IMR-90 (cell line): ENCODE measurements at regions not wholly inside any gene's neighbourhood (a gene's known extent, or its start where the extent isn't known, plus 50 kb on each side); places are given as distances from the start of the nearest gene placed in this dataset.

ENCODE experiments used
- ATAC-seq: fragments of 200-7000 bp; cut with Tn5 transposase; 2 replicates; pipeline ENCODE4 v1.9.1; 2020; ENCODE audit warnings: low read depth, mild to moderate bottlenecking, moderate library complexity
- BruUV-seq: library from RNA; stranded (reverse); fragments of 400-500 nt; replicated peaks from 2 replicates; lab custom pipeline; 2021; lab: Mats Ljungman, UMichigan
- CTCF ChIA-PET: fragments of 300-600 bp; formaldehyde crosslinking; extraction: SDS; loops from one replicate; lab custom pipeline; 2021; ENCODE audit warnings: antibody characterized with exemption; lab: Yijun Ruan, JAX
- POLR2A ChIA-PET: fragments of 300-600 bp; sonication (Branson Sonifier 250); formaldehyde crosslinking; loops from one replicate; lab custom pipeline; 2022; ENCODE audit warnings: antibody characterized with exemption; ENCODE audit not compliant: unreplicated experiment; lab: Charles Lee
- DNase-seq: peaks from one replicate; pipeline ENCODE4 v3.0.0; 2013
- H2AFZ ChIP-seq: replicated peaks from 2 replicates; pipeline ENCODE3; 2013; ENCODE audit warnings: low read length, mild to moderate bottlenecking; ENCODE audit not compliant: poor library complexity
- H2AK5ac ChIP-seq: 2 replicates; pipeline ENCODE4 v1.6.1; 2013; ENCODE audit warnings: low read depth, low read length, inconsistent platforms
- H2AK9ac ChIP-seq: replicated peaks from 2 replicates; pipeline ENCODE3; 2013; ENCODE audit warnings: mild to moderate bottlenecking, low read depth, low read length, moderate library complexity; ENCODE audit not compliant: poor library complexity
- H2BK120ac ChIP-seq: 2 replicates; pipeline ENCODE4 v1.6.1; 2013; ENCODE audit warnings: low read depth, low read length, inconsistent platforms
- H2BK15ac ChIP-seq: 3 replicates; pipeline ENCODE4 v1.6.1; 2013; ENCODE audit warnings: low read depth, low read length, inconsistent platforms
- H2BK20ac ChIP-seq: 2 replicates; pipeline ENCODE4 v1.6.1; 2013; ENCODE audit warnings: low read depth, mild to moderate bottlenecking, inconsistent platforms, low read length, moderate library complexity
- H2BK5ac ChIP-seq: 2 replicates; pipeline ENCODE4 v1.6.1; 2013; ENCODE audit warnings: mild to moderate bottlenecking, low read depth, low read length, inconsistent platforms; ENCODE audit not compliant: poor library complexity, severe bottlenecking
- H3K14ac ChIP-seq: replicated peaks from 2 replicates; pipeline ENCODE4 v1.6.1; 2013; ENCODE audit warnings: low read depth, low read length, inconsistent platforms
- H3K18ac ChIP-seq: 2 replicates; pipeline ENCODE4 v1.6.1; 2013; ENCODE audit warnings: low read depth, low read length, control low read depth
- H3K23ac ChIP-seq: 2 replicates; pipeline ENCODE4 v1.6.1; 2013; ENCODE audit warnings: low read depth, low read length, inconsistent platforms
- H3K27ac ChIP-seq: 2 replicates; pipeline ENCODE4 v1.5.1; 2013; ENCODE audit warnings: mild to moderate bottlenecking, control low read depth, low read length; ENCODE audit not compliant: insufficient read depth
- H3K27me3 ChIP-seq: 2 replicates; pipeline ENCODE4 v1.6.1; 2013; ENCODE audit warnings: low read length; ENCODE audit not compliant: control insufficient read depth, insufficient read depth
- H3K36me3 ChIP-seq: 2 replicates; pipeline ENCODE4 v1.6.1; 2013; ENCODE audit warnings: low read length, mixed read lengths; ENCODE audit not compliant: control insufficient read depth, insufficient read depth
- H3K4ac ChIP-seq: 2 replicates; pipeline ENCODE4 v1.6.1; 2013; ENCODE audit warnings: low read depth, low read length, inconsistent platforms
- H3K4me1 ChIP-seq: 2 replicates; pipeline ENCODE4 v1.6.1; 2013; ENCODE audit warnings: low read length, mixed read lengths; ENCODE audit not compliant: control insufficient read depth, insufficient read depth
- H3K4me2 ChIP-seq: 2 replicates; pipeline ENCODE4 v1.6.1; 2013; ENCODE audit warnings: low read depth, mild to moderate bottlenecking, control low read depth, low read length, moderate library complexity
- H3K4me3 ChIP-seq: 2 replicates; pipeline ENCODE4 v1.5.1; 2013; ENCODE audit warnings: low read depth, mild to moderate bottlenecking, control low read depth, low read length, moderate library complexity; ENCODE audit not compliant: insufficient read depth
- H3K56ac ChIP-seq: 2 replicates; pipeline ENCODE4 v1.6.1; 2013; ENCODE audit warnings: low read length, inconsistent platforms; ENCODE audit not compliant: insufficient read depth; ENCODE audit errors: extremely low read depth
- H3K79me1 ChIP-seq, 2 experiments: 2 replicates each; pipeline ENCODE4 v1.6.1; 2013; ENCODE audit warnings: low read length in 2 of 2, inconsistent platforms in 1 of 2, low read depth in 1 of 2
- H3K9ac ChIP-seq: 2 replicates; pipeline ENCODE4 v1.6.1; 2013; ENCODE audit warnings: low read depth, low read length, control low read depth
- H3K9me1 ChIP-seq: 2 replicates; pipeline ENCODE4 v1.6.1; 2013; ENCODE audit warnings: low read length, inconsistent platforms; ENCODE audit not compliant: insufficient read depth
- H3K9me3 ChIP-seq: 2 replicates; pipeline ENCODE4 v1.6.1; 2013; ENCODE audit warnings: low read length; ENCODE audit not compliant: control insufficient read depth, insufficient read depth
- H4K20me1 ChIP-seq: 2 replicates; pipeline ENCODE4 v1.6.1; 2013; ENCODE audit warnings: low read length, inconsistent platforms; ENCODE audit not compliant: insufficient read depth
- H4K5ac ChIP-seq: 2 replicates; pipeline ENCODE4 v1.6.1; 2013; ENCODE audit warnings: mild to moderate bottlenecking, low read depth, low read length, control low read depth
- H4K8ac ChIP-seq, 2 experiments: 2 replicates each; pipeline ENCODE4 v1.6.1; 2013; ENCODE audit warnings: low read depth in 2 of 2, low read length in 2 of 2, control low read depth in 1 of 2, inconsistent platforms in 1 of 2
- H4K91ac ChIP-seq: 2 replicates; pipeline ENCODE4 v1.6.1; 2013; ENCODE audit warnings: low read depth, low read length, inconsistent platforms; ENCODE audit not compliant: insufficient read depth
- BHLHE40 ChIP-seq: fragments of 150-350 bp; IDR thresholded peaks from 2 replicates; pipeline ENCODE4 v1.6.1; 2016; ENCODE audit warnings: mild to moderate bottlenecking, low read depth, low read length
- CEBPB ChIP-seq: IDR thresholded peaks from 2 replicates; pipeline ENCODE4 v1.6.1; 2012; ENCODE audit warnings: low read depth, low read length, improper control_type of control experiment
- CHD1 ChIP-seq: IDR thresholded peaks from 2 replicates; pipeline ENCODE4 v1.6.1; 2012; ENCODE audit warnings: low read depth, low read length, improper control_type of control experiment
- FOS ChIP-seq: fragments of 150-350 bp; IDR thresholded peaks from 2 replicates; pipeline ENCODE4 v1.6.1; 2016; ENCODE audit warnings: low read depth, low read length
- MAFK ChIP-seq: IDR thresholded peaks from 2 replicates; pipeline ENCODE4 v1.6.1; 2012; ENCODE audit warnings: low read depth, low read length, improper control_type of control experiment
- MAZ ChIP-seq: IDR thresholded peaks from 2 replicates; pipeline ENCODE4 v1.6.1; 2012; ENCODE audit warnings: low read depth, mild to moderate bottlenecking, low read length, improper control_type of control experiment, moderate library complexity, borderline replicate concordance
- MXI1 ChIP-seq: IDR thresholded peaks from 2 replicates; pipeline ENCODE4 v1.6.1; 2012; ENCODE audit warnings: low read depth, mild to moderate bottlenecking, low read length, moderate library complexity, borderline replicate concordance
- NFE2L2 ChIP-seq: fragments of 150-350 bp; IDR thresholded peaks from 2 replicates; pipeline ENCODE4 v1.6.1; 2016; ENCODE audit warnings: low read depth, mild to moderate bottlenecking, low read length
- POLR2A ChIP-seq: IDR thresholded peaks from 2 replicates; pipeline ENCODE4 v1.6.1; 2012; ENCODE audit warnings: mild to moderate bottlenecking, low read depth, low read length
- RAD21 ChIP-seq: IDR thresholded peaks from 2 replicates; pipeline ENCODE4 v1.6.1; 2012; ENCODE audit warnings: low read length, improper control_type of control experiment
- RCOR1 ChIP-seq: IDR thresholded peaks from 2 replicates; pipeline ENCODE4 v1.6.1; 2012; ENCODE audit warnings: mild to moderate bottlenecking, low read length, improper control_type of control experiment; ENCODE audit not compliant: insufficient replicate concordance
- RFX5 ChIP-seq: IDR thresholded peaks from 2 replicates; pipeline ENCODE4 v1.8.0; 2012; ENCODE audit warnings: low read depth, mild to moderate bottlenecking, low read length, moderate library complexity
- SMC3 ChIP-seq: fragments of 150-350 bp; IDR thresholded peaks from 2 replicates; pipeline ENCODE4 v1.6.1; 2016; ENCODE audit warnings: low read depth, mild to moderate bottlenecking, antibody characterized with exemption, low read length, moderate library complexity
- WGBS, 2 experiments: methylation state at CpG; one replicate each; pipeline versions ENCODE4 v1.1.5 to v1.1.7; 2013; ENCODE audit warnings: missing lambda C conversion rate in 2 of 2; ENCODE audit not compliant: insufficient read length in 1 of 2; ENCODE audit errors: extremely low coverage in 2 of 2; 5-methylcytosine and 5-hydroxymethylcytosine counted together
- dilution Hi-C: fragments of 300-500 bp; cut with HindIII; formaldehyde crosslinking; loops from one replicate; pipeline ENCODE4 v1.14.3; 2018; ENCODE audit warnings: low sequenced_read_pairs; ENCODE audit not compliant: unreplicated experiment
- in situ Hi-C: fragments of 300-500 bp; cut with MboI; formaldehyde crosslinking; loops from 3 replicates; pipeline ENCODE4 v1.14.3; 2019; ENCODE audit warnings: low sequenced_read_pairs, inconsistent platforms, mixed read lengths
- intact Hi-C: fragments of 100-400 bp; cut with micrococcal nuclease; formaldehyde crosslinking; loops from 2 replicates; pipeline ENCODE4 v1.10.0; 2022
- TF ChIP-seq, protein P1 (sequence below): conservative IDR thresholded peaks from 2 replicates; pipeline ENCODE4 v1.5.1; 2012; ENCODE audit warnings: mild to moderate bottlenecking, low read depth, low read length, improper control_type of control experiment
- TF ChIP-seq, protein P2 (sequence below): fragments of 150-350 bp; IDR thresholded peaks from 2 replicates; pipeline ENCODE4 v1.6.1; 2017; ENCODE audit warnings: mild to moderate bottlenecking, antibody characterized with exemption, low read length, low read depth
- TF ChIP-seq, protein P3 (sequence below): fragments of 150-350 bp; IDR thresholded peaks from 2 replicates; pipeline ENCODE4 v1.6.1; 2016; ENCODE audit warnings: low read depth, mild to moderate bottlenecking, low read length, moderate library complexity, borderline replicate concordance

DNA sequence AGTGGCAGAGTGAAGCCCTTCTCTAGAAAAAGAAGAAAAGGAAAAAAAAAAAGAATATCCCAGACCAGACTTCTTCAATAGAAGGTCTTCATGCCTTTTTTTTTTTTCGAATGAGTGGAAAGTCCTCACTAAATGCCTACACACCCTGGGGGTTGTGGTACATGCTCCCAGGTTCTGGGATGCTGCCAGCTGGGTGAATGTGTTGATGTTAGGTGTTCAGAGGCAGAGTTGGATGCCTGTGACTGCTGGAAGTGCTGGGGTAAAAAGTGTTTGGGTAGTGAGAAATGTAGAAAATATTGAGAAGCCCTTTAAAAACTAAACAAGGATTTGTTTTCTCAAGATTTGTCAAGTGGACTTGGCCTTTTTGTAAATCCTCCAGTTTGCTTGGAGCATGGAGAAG is 318.6 kb downstream of the SLC4A3 start:
- no peak overlapping the region for H2BK5ac ChIP-seq
- H3K27ac ChIP-seq, result no peak overlapping the region
- H4K5ac ChIP-seq, result no peak overlapping the region
- no peak overlapping the region for H3K18ac ChIP-seq
- no peak for ATAC-seq
- no peak overlapping the region for H3K4me2 ChIP-seq
- H4K8ac ChIP-seq, result no peak overlapping the region
- H2AK9ac ChIP-seq, result no peak overlapping the region
- H2AK5ac ChIP-seq, result no peak overlapping the region
- BruUV-seq, result no TSS peak
- WGBS, 2 experiments, result no CpG with 5 or more reads among the region's 1 CpG
- H3K14ac ChIP-seq, result no peak overlapping the region
- no peak overlapping the region for H4K91ac ChIP-seq
- no peaks in the 10 kb centered on the region for H3K9me1 ChIP-seq
- peaks cover 2% of the 10 kb centered on the region; the same call in 1 of the 2 replicates for H3K4me1 ChIP-seq
- ChIA-PET POLR2A (no interaction called here), CTCF (interaction anchor here (0.6 kb wide), 1 partner anchor 1616 kb away, joined by 3 read pairs; no protein-coding TSS in a partner anchor)
- no peak overlapping the region for H2AFZ ChIP-seq
- H2BK120ac ChIP-seq, result no peak overlapping the region
- H3K79me1 ChIP-seq, result no peaks in the 10 kb centered on the region
- no peak for DNase-seq
- H2BK20ac ChIP-seq, result no peak overlapping the region
- no peaks in the 10 kb centered on the region for H3K36me3 ChIP-seq
- no peak overlapping the region for H3K9ac ChIP-seq
- in situ Hi-C loops, result no loop called here
- TF ChIP-seq CHD1 (no peak), FOS (no peak), MAFK (no peak), SMC3 (no peak), MXI1 (no peak), CEBPB (no peak), RAD21 (no peak), POLR2A (no peak), MAZ (no peak), RCOR1 (no peak), BHLHE40 (no peak), RFX5 (no peak), NFE2L2 (no peak)
- TF ChIP-seq, protein P1, sequence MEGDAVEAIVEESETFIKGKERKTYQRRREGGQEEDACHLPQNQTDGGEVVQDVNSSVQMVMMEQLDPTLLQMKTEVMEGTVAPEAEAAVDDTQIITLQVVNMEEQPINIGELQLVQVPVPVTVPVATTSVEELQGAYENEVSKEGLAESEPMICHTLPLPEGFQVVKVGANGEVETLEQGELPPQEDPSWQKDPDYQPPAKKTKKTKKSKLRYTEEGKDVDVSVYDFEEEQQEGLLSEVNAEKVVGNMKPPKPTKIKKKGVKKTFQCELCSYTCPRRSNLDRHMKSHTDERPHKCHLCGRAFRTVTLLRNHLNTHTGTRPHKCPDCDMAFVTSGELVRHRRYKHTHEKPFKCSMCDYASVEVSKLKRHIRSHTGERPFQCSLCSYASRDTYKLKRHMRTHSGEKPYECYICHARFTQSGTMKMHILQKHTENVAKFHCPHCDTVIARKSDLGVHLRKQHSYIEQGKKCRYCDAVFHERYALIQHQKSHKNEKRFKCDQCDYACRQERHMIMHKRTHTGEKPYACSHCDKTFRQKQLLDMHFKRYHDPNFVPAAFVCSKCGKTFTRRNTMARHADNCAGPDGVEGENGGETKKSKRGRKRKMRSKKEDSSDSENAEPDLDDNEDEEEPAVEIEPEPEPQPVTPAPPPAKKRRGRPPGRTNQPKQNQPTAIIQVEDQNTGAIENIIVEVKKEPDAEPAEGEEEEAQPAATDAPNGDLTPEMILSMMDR, result no peak
- TF ChIP-seq, protein P2, sequence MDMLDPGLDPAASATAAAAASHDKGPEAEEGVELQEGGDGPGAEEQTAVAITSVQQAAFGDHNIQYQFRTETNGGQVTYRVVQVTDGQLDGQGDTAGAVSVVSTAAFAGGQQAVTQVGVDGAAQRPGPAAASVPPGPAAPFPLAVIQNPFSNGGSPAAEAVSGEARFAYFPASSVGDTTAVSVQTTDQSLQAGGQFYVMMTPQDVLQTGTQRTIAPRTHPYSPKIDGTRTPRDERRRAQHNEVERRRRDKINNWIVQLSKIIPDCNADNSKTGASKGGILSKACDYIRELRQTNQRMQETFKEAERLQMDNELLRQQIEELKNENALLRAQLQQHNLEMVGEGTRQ, result no peak
- TF ChIP-seq, protein P3, sequence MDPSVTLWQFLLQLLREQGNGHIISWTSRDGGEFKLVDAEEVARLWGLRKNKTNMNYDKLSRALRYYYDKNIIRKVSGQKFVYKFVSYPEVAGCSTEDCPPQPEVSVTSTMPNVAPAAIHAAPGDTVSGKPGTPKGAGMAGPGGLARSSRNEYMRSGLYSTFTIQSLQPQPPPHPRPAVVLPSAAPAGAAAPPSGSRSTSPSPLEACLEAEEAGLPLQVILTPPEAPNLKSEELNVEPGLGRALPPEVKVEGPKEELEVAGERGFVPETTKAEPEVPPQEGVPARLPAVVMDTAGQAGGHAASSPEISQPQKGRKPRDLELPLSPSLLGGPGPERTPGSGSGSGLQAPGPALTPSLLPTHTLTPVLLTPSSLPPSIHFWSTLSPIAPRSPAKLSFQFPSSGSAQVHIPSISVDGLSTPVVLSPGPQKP, result no peak
- dilution Hi-C loops, result no loop called here
- H3K56ac ChIP-seq, result no peak overlapping the region
- no peak overlapping the region for H3K4ac ChIP-seq
- H3K23ac ChIP-seq, result no peak overlapping the region
- H3K9me3 ChIP-seq, result no peaks in the 10 kb centered on the region
- intact Hi-C loops, result no loop called here
- no peaks in the 10 kb centered on the region for H4K20me1 ChIP-seq
- no peak overlapping the region for H3K4me3 ChIP-seq
- H2BK15ac ChIP-seq, result no peak overlapping the region
- H3K27me3 ChIP-seq, result no peaks in the 10 kb centered on the region; the same call in 1 of the 2 replicates
